ENCODE measurements at regions not wholly inside any gene's neighbourhood (a gene's known extent, or its start where the extent isn't known, plus 50 kb on each side); places are given as distances from the start of the nearest gene placed in this dataset.
"Not testable (repeated sequence)": the region's sequence is repeated elsewhere in the genome, so short reads cannot be mapped to it uniquely, and the experiment has no call there.

GRCh38 chr7:112979055-112979454 lies 107.6 kb downstream of the GPR85 start:
- not testable (repeated sequence) for TF ChIP-seq CTCF (conservative IDR thresholded peaks at IDR 0.05; ENCODE audit: low read depth, low read length); EZH2 (IDR thresholded peaks at IDR 0.05; ENCODE audit: borderline replicate concordance, low read depth, low read length, poor library complexity, severe bottlenecking)

Measured in A673 (cell line).